Liver (tissue), 7 donors: ENCODE measurements at regions not wholly inside any gene's neighbourhood (a gene's known extent, or its start where the extent isn't known, plus 50 kb on each side); places are given as distances from the start of the nearest gene placed in this dataset.

Source experiments
- DNase-seq: peaks from one replicate; pipeline ENCODE4 v3.0.0-alpha.2; 2017; ENCODE audit warnings: low spot score
- H3K27ac ChIP-seq, 2 donors: one replicate each; pipeline ENCODE4 v1.7.0; 2013; ENCODE audit warnings: inconsistent platforms in 2 of 2, low read length in 2 of 2, control low read depth in 1 of 2, low read depth in 1 of 2, mild to moderate bottlenecking in 1 of 2
- H3K27me3 ChIP-seq, 4 donors: one replicate each; pipeline versions ENCODE4 v1.6.1 to v1.7.0; 2013; ENCODE audit warnings: low read length in 3 of 4, inconsistent platforms in 1 of 4, mild to moderate bottlenecking in 1 of 4, moderate library complexity in 1 of 4; ENCODE audit not compliant: control insufficient read depth in 4 of 4, insufficient read depth in 4 of 4
- H3K36me3 ChIP-seq, 4 donors: one replicate each; pipeline versions ENCODE4 v1.6.1 to v1.7.0; 2013; ENCODE audit warnings: low read length in 3 of 4, mild to moderate bottlenecking in 3 of 4, low read depth in 1 of 4, moderate library complexity in 1 of 4; ENCODE audit not compliant: control insufficient read depth in 4 of 4, insufficient read depth in 3 of 4
- H3K4me1 ChIP-seq, 4 donors: one replicate each; pipeline versions ENCODE4 v1.6.1 to v1.7.0; 2013; ENCODE audit warnings: low read length in 3 of 4, mild to moderate bottlenecking in 3 of 4, moderate library complexity in 1 of 4; ENCODE audit not compliant: control insufficient read depth in 4 of 4, insufficient read depth in 4 of 4
- H3K4me3 ChIP-seq, 3 donors: one replicate each; pipeline versions ENCODE4 v1.6.1 to v1.7.0; 2013; ENCODE audit warnings: low read length in 3 of 3, control low read depth in 1 of 3, low read depth in 1 of 3, mild to moderate bottlenecking in 1 of 3
- H3K9ac ChIP-seq, 2 donors: one replicate each; pipeline ENCODE4 v1.7.0; 2013; ENCODE audit warnings: low read length in 2 of 2, mild to moderate bottlenecking in 2 of 2, moderate library complexity in 2 of 2, control low read depth in 1 of 2, low read depth in 1 of 2
- H3K9me3 ChIP-seq, 4 donors: one replicate each; pipeline versions ENCODE4 v1.6.1 to v1.7.0; 2013; ENCODE audit warnings: low read length in 3 of 4; ENCODE audit not compliant: control insufficient read depth in 4 of 4
- ATF3 ChIP-seq: IDR thresholded peaks from 2 replicates; pipeline ENCODE4 v1.6.1; 2016; ENCODE audit warnings: antibody characterized with exemption
- EGR1 ChIP-seq, 2 donors: IDR thresholded peaks; 2 replicates each; pipeline ENCODE4 v1.6.1; 2016 to 2018; ENCODE audit warnings: antibody characterized with exemption in 2 of 2, low read depth in 2 of 2
- FOXA2 ChIP-seq: IDR thresholded peaks from 2 replicates; pipeline ENCODE4 v1.6.1; 2016; ENCODE audit warnings: antibody characterized with exemption
- GABPA ChIP-seq, 2 donors: IDR thresholded peaks in 1 of 2; conservative IDR thresholded peaks in 1 of 2; 2 replicates each; pipeline ENCODE4 v1.6.1; 2016; ENCODE audit warnings: antibody characterized with exemption in 2 of 2, mild to moderate bottlenecking in 1 of 2, moderate library complexity in 1 of 2
- HNF4A ChIP-seq, 2 donors: conservative IDR thresholded peaks; 2 replicates each; pipeline ENCODE4 v1.6.1; 2016; ENCODE audit warnings: antibody characterized with exemption in 2 of 2, mild to moderate bottlenecking in 2 of 2
- HNF4G ChIP-seq: IDR thresholded peaks from 2 replicates; pipeline ENCODE4 v1.6.1; 2016; ENCODE audit warnings: antibody characterized with exemption
- JUND ChIP-seq, 2 donors: IDR thresholded peaks; 2 replicates each; pipeline ENCODE4 v1.6.1; 2016; ENCODE audit warnings: antibody characterized with exemption in 2 of 2
- MAX ChIP-seq: IDR thresholded peaks from 2 replicates; pipeline ENCODE4 v1.6.1; 2016; ENCODE audit warnings: antibody characterized with exemption
- NR2F2 ChIP-seq: IDR thresholded peaks from 2 replicates; pipeline ENCODE4 v1.6.1; 2016; ENCODE audit warnings: antibody characterized with exemption
- RAD21 ChIP-seq, 2 donors: IDR thresholded peaks; 2 replicates each; pipeline ENCODE4 v1.6.1; 2016; ENCODE audit warnings: antibody characterized with exemption in 2 of 2, mild to moderate bottlenecking in 2 of 2
- REST ChIP-seq: IDR thresholded peaks from 2 replicates; pipeline ENCODE4 v1.6.1; 2016; ENCODE audit warnings: antibody characterized with exemption, mild to moderate bottlenecking
- RXRA ChIP-seq, 2 donors: IDR thresholded peaks; 2 replicates each; pipeline ENCODE4 v1.6.1; 2017 to 2018; ENCODE audit warnings: antibody characterized with exemption in 2 of 2, mild to moderate bottlenecking in 1 of 2
- SP1 ChIP-seq: IDR thresholded peaks from 2 replicates; pipeline ENCODE4 v1.6.1; 2018; ENCODE audit warnings: antibody characterized with exemption, mild to moderate bottlenecking
- TAF1 ChIP-seq: conservative IDR thresholded peaks from 2 replicates; pipeline ENCODE4 v1.6.1; 2016; ENCODE audit warnings: antibody characterized with exemption, mild to moderate bottlenecking
- YY1 ChIP-seq: IDR thresholded peaks from 2 replicates; pipeline ENCODE4 v1.6.1; 2016; ENCODE audit warnings: antibody characterized with exemption, mild to moderate bottlenecking
- WGBS: extraction: QIAGEN DNeasy Blood & Tissue Kit; methylation state at CpG from one replicate; pipeline ENCODE4 v1.1.7; 2013; 5-methylcytosine and 5-hydroxymethylcytosine counted together
- TF ChIP-seq, protein P1 (sequence below): IDR thresholded peaks from 2 replicates; pipeline ENCODE4 v1.6.1; 2016; ENCODE audit warnings: antibody characterized with exemption
- donor health status: healthy.
- donor health status: healthy.
- donor health status: healthy.
- donor health status: healthy.

DNA sequence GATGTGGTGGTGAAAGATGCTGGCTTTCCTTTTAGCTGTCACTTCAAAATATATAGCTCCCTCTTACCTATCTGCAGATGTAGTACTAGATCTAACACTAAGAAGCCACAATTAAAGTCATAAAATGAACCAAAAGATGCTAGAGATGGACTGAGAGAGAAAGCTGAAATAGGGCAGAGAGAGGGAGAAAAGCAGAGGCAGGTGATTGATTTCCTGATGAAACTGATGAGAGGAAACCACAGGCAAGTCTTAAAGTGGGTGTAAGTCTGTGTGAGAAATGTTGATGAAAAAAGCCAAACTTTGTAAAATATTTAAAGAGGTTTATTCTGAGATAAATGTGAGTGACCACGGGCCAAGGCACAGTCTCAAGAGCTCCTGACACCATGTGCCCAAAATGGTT lies 194.3 kb upstream of the MBL2 start:
- no peak overlapping the region for H3K4me3 ChIP-seq
- H3K4me1 ChIP-seq = peaks cover 0 to 2% (median 0%) of the 10 kb centered on the region in 4 donors
- no peaks in the 10 kb centered on the region for H3K9me3 ChIP-seq
- H3K27ac ChIP-seq = no peak overlapping the region
- no peak overlapping the region for H3K9ac ChIP-seq
- 89% methylated on average over 1 of the region's 1 CpG for WGBS
- no peaks in the 10 kb centered on the region for H3K36me3 ChIP-seq
- DNase-seq = no peak
- TF ChIP-seq RAD21 (IDR thresholded peaks at IDR 0.05) (no peak), FOXA2 (no peak), ATF3 (no peak)
- TF ChIP-seq, protein P1, sequence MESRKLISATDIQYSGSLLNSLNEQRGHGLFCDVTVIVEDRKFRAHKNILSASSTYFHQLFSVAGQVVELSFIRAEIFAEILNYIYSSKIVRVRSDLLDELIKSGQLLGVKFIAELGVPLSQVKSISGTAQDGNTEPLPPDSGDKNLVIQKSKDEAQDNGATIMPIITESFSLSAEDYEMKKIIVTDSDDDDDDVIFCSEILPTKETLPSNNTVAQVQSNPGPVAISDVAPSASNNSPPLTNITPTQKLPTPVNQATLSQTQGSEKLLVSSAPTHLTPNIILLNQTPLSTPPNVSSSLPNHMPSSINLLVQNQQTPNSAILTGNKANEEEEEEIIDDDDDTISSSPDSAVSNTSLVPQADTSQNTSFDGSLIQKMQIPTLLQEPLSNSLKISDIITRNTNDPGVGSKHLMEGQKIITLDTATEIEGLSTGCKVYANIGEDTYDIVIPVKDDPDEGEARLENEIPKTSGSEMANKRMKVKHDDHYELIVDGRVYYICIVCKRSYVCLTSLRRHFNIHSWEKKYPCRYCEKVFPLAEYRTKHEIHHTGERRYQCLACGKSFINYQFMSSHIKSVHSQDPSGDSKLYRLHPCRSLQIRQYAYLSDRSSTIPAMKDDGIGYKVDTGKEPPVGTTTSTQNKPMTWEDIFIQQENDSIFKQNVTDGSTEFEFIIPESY = no peak
- H3K27me3 ChIP-seq = no peaks in the 10 kb centered on the region

DNA sequence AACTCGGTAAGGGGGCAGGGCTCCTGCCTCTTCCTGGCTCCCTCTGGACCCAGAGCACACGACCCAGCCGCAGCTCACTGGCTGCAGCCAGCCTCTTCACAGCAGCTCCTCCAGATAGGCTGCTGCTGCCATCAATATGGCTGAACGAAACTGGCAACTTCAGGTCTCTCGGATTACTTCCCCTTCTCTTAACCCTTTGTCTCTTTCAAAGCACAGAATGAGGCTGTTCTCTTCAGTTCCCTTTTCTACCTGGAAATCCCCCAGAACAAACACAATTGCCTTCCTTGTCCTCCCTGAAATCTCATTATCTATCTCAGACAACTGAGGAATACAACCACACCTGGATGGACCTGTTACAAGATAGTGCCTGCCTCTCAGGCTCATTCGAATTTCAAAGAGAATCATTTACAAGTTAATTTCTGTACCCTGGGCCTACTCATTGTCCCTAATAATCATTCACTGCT lies 193.4 kb upstream of the MBL2 start:
- no peak overlapping the region for H3K27ac ChIP-seq
- no peaks in the 10 kb centered on the region for H3K36me3 ChIP-seq
- whole genome bisulfite sequencing = 81% methylated on average over 6 of the region's 6 CpGs
- no peak for DNase-seq
- no peak for TF ChIP-seq NR2F2
- TF ChIP-seq RXRA (IDR thresholded peaks at IDR 0.05) = no peak
- TF ChIP-seq, protein P1 = no peak
- no peak for TF ChIP-seq REST
- TF ChIP-seq RAD21 (IDR thresholded peaks at IDR 0.05) = no peak
- TF ChIP-seq ATF3 = no peak
- no peak for TF ChIP-seq EGR1 (IDR thresholded peaks at IDR 0.05; ENCODE audit: low read depth in 2 of 2)
- TF ChIP-seq HNF4A (conservative IDR thresholded peaks at IDR 0.05) = no peak
- no peak for TF ChIP-seq GABPA (IDR thresholded peaks at IDR 0.05 in 1 of 2, conservative IDR thresholded peaks at IDR 0.05 in 1 of 2)
- no peak for TF ChIP-seq SP1
- TF ChIP-seq FOXA2 = no peak
- no peak for TF ChIP-seq TAF1
- no peak for TF ChIP-seq MAX
- TF ChIP-seq HNF4G = no peak
- TF ChIP-seq JUND (IDR thresholded peaks at IDR 0.05) = no peak
- no peak for TF ChIP-seq YY1
- H3K4me1 ChIP-seq = peaks cover 0 to 2% (median 0%) of the 10 kb centered on the region in 4 donors
- no peak overlapping the region for H3K4me3 ChIP-seq
- H3K9me3 ChIP-seq = no peaks in the 10 kb centered on the region
- H3K9ac ChIP-seq = no peak overlapping the region
- no peaks in the 10 kb centered on the region for H3K27me3 ChIP-seq
